ENCODE measurements at regions not wholly inside any gene's neighbourhood (a gene's known extent, or its start where the extent isn't known, plus 50 kb on each side); places are given as distances from the start of the nearest gene placed in this dataset.

GRCh38 chr3:5767304-5767703 is 579.8 kb downstream of the EDEM1 start:
- TF ChIP-seq CTCF (IDR thresholded peaks at IDR 0.05) (no peak), POLR2A (IDR thresholded peaks at IDR 0.05) (no peak)
